GM12878 (cell line): ENCODE measurements at regions not wholly inside any gene's neighbourhood (a gene's known extent, or its start where the extent isn't known, plus 50 kb on each side); places are given as distances from the start of the nearest gene placed in this dataset.

Source experiments
- POLR2A ChIP-seq: IDR thresholded peaks from 2 replicates; pipeline ENCODE4 v1.6.1; 2011; ENCODE audit warnings: low read depth, mild to moderate bottlenecking, low read length
- ZNF274 ChIP-seq: IDR thresholded peaks from one replicate; pipeline ENCODE4 v1.8.0; 2011; ENCODE audit not compliant: insufficient read length, insufficient read depth

GRCh38 chr13:105070452-105070851 lies 1465.0 kb downstream of the EFNB2 start:
- TF ChIP-seq POLR2A (no peak), ZNF274 (no peak)
